Pancreas (tissue), 10 donors: ENCODE measurements at regions not wholly inside any gene's neighbourhood (a gene's known extent, or its start where the extent isn't known, plus 50 kb on each side); places are given as distances from the start of the nearest gene placed in this dataset.

Experiments used
- ATAC-seq, 4 donors: fragments of 200-7000 bp; cut with Tn5 transposase; one replicate each; pipeline versions ENCODE4 v1.8.0 to v1.9.1; 2020; ENCODE audit warnings: mild to moderate bottlenecking in 4 of 4, moderate library complexity in 4 of 4
- DNase-seq, 6 donors: peaks; one replicate each; pipeline ENCODE4 v3.0.0-alpha.2; 2020
- FAIRE-seq: peaks from 2 replicates; lab custom pipeline; 2012; peaks lifted over from hg19 to GRCh38; lab: Jason Lieb, UNC
- H3K27ac ChIP-seq, 4 donors: fragments of 200-600 bp; sonication (generic); 1 replicate in 3 of 4; 2 replicates in 1 of 4; pipeline versions ENCODE4 v1.5.0 to v1.8.0; 2020
- H3K27me3 ChIP-seq, 4 donors: fragments of 200-600 bp; one replicate each; pipeline ENCODE4 v1.8.0; 2021
- H3K36me3 ChIP-seq, 3 donors: fragments of 200-600 bp; sonication (generic) in 1 of 3; one replicate each; pipeline versions ENCODE4 v1.5.0 to v1.8.0; 2020 to 2021
- H3K4me1 ChIP-seq, 3 donors: fragments of 200-600 bp; one replicate each; pipeline ENCODE4 v1.8.0; 2021
- H3K4me3 ChIP-seq, 4 donors: fragments of 200-600 bp; sonication (generic) in 2 of 4; one replicate each; pipeline versions ENCODE4 v1.5.0 to v1.8.0; 2020 to 2021
- H3K9me3 ChIP-seq, 4 donors: fragments of 200-600 bp; one replicate each; pipeline ENCODE4 v1.8.0; 2021
- CTCF ChIP-seq, 4 donors: fragments of 200-600 bp; sonication (generic) in 3 of 4; IDR thresholded peaks; one replicate each; pipeline versions ENCODE4 v1.5.0 to v1.8.0; 2021; ENCODE audit warnings: antibody characterized with exemption in 4 of 4
- WGBS, 2 donors: extraction: QIAGEN DNeasy Blood & Tissue Kit; methylation state at CpG; one replicate each; pipeline ENCODE4 v1.1.7; 2013; 5-methylcytosine and 5-hydroxymethylcytosine counted together
- intact Hi-C, 3 donors: fragments of 100-400 bp; cut with DNase I; formaldehyde crosslinking; loops; one replicate each; pipeline versions ENCODE4 v1.11.1 to v1.14.2; 2022
- donor health status: healthy with polysubstance abuse.
- donor health status: DM: no; HTN: no; CAD: no; lungs with moderate emphysema.
- donor health status: DM: no; HTN: no; CAD: no.
- donor health status: control.
- donor health status: control.
- donor health status: Bipolar disorder and iron deficiency.
- donor health status: DM: yes; HTN: yes; CAD: no.
- donor health status: DM: no; HTN: no; CAD: no.
- donor health status: DM: no; HTN: no; CAD: no.
- donor health status: DM: yes; HTN: yes; CAD: no.

DNA sequence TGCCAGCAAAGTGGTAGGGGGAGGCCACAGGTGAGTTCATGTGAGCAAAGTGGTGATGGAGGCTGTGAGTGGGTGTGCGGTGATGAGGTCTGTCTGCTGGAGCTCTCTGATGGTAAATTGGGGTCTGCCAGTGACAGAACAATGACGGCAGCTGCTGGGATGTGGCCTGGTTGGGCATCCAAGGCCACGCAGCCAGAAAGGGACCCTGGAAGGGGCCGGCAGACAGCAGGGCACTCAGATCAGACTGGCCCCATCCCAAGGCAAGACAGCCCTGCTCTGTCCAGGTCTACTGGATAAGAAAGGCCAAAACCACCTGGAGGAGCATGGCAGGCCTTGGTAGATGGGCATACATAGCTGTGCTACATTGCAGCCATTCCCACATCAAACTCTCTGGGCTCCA is 412.9 kb upstream of the RGMB start:
- 94 to 96% methylated on average over 4 of the region's 4 CpGs for WGBS, 2 donors
- peaks cover 0 to 3% (median 0%) of the 10 kb centered on the region in 3 donors for H3K4me1 ChIP-seq

DNA sequence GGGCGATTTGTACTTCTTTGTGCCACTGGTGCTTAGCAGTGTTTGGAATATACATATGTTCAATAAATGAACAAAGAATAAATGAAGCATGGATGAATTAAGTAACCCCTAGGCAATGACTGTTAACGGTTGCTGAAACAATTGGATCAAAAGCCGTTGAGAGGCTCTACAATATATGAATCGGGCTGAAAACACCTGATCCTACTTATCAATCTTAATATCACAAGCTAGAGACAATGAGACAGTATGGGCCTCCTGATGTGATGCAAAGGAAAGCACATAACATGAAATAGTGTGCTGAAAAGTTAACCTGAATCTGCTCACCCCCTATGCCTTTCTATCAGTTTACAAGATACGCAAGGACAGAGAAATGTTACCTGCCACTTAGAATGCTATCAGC is 410.3 kb upstream of the RGMB start:
- intact Hi-C loops, result no loop called here
- ATAC-seq (no peak), DNase-seq (no peak), FAIRE-seq (no peak)
- Histone ChIP-seq H3K36me3 (no peaks in the 10 kb centered on the region), H3K27ac (no peak overlapping the region), H3K27me3 (no peaks in the 10 kb centered on the region), H3K4me3 (no peak overlapping the region), H3K4me1 (peaks cover 0 to 3% (median 0%) of the 10 kb centered on the region in 3 donors), H3K9me3 (no peaks in the 10 kb centered on the region)
- TF ChIP-seq CTCF (IDR thresholded peaks at IDR 0.05), result no peak
- 84 to 89% methylated on average over 5 of the region's 5 CpGs for WGBS, 2 donors

More for the DNA sequence above, 412.9 kb upstream of the RGMB start:
- no peak for TF ChIP-seq CTCF (IDR thresholded peaks at IDR 0.05)
- no peak for FAIRE-seq
- Histone ChIP-seq H3K4me3 (no peak overlapping the region), H3K9me3 (no peaks in the 10 kb centered on the region), H3K27ac (no peak overlapping the region), H3K36me3 (no peaks in the 10 kb centered on the region), H3K27me3 (no peaks in the 10 kb centered on the region)
- no peak for ATAC-seq
- DNase-seq, result peak in 2 of 6 donors; percentile 26 to 30
- intact Hi-C loops, result no loop called here

- Histone ChIP-seq H3K36me3 (no peaks in the 10 kb centered on the region), H3K9me3 (no peaks in the 10 kb centered on the region), H3K4me3 (no peak overlapping the region), H3K4me1 (peaks cover 0 to 3% (median 0%) of the 10 kb centered on the region in 3 donors), H3K27me3 (no peaks in the 10 kb centered on the region), H3K27ac (no peak overlapping the region)
- DNase-seq, result no peak
- intact Hi-C loops, result no loop called here
- ATAC-seq, result no peak
- no peak for TF ChIP-seq CTCF (IDR thresholded peaks at IDR 0.05)
- 61% methylated on average over 2 of the region's 2 CpGs for WGBS, 2 donors
- FAIRE-seq, result no peak
These were observed 408.9 kb upstream of the RGMB start for GRCh38 chr5:98364549-98364948.

DNA sequence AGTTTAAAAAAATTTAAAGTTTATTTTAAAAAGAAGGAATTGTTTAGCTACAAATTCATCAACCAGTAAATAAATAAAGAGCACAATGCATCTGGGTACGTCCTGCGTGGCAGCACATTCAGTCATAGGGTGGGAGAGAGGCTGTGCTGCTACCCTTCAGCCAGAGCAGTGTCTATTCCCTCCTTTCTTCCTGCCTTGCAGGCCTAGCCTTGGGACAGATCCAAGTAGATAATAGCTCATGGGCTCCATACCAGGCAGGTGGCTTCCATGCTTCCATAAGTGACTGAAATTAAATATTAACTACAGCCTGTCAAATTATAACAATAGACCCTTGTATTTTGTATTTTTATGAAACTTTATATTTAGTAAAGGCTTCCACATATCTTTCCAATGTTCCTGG is 408.3 kb upstream of the RGMB start:
- 67 to 77% methylated on average over 2 of the region's 2 CpGs for WGBS, 2 donors
- TF ChIP-seq CTCF (IDR thresholded peaks at IDR 0.05), result no peak
- intact Hi-C loops, result no loop called here
- ATAC-seq (peak in 3 of 4 donors; percentile 62 to 79 (median 73)), DNase-seq (no peak), FAIRE-seq (no peak)
- Histone ChIP-seq H3K27ac (no peak overlapping the region), H3K27me3 (no peaks in the 10 kb centered on the region), H3K36me3 (no peaks in the 10 kb centered on the region), H3K9me3 (no peaks in the 10 kb centered on the region), H3K4me1 (peaks cover 0 to 3% (median 0%) of the 10 kb centered on the region in 3 donors), H3K4me3 (no peak overlapping the region)

- intact Hi-C loops, result no loop called here
- Histone ChIP-seq H3K36me3 (no peaks in the 10 kb centered on the region), H3K27ac (no peak overlapping the region), H3K4me3 (no peak overlapping the region), H3K9me3 (no peaks in the 10 kb centered on the region), H3K27me3 (no peaks in the 10 kb centered on the region), H3K4me1 (peaks cover 0 to 3% (median 0%) of the 10 kb centered on the region in 3 donors)
- WGBS, 2 donors, result 85% methylated on average over 1 of the region's 1 CpG
- no peak for TF ChIP-seq CTCF (IDR thresholded peaks at IDR 0.05)
- FAIRE-seq (no peak), DNase-seq (no peak), ATAC-seq (no peak)
These were observed 405.3 kb upstream of the RGMB start for GRCh38 chr5:98368141-98368540.
